GM10266 (cell line): ENCODE measurements at regions not wholly inside any gene's neighbourhood (a gene's known extent, or its start where the extent isn't known, plus 50 kb on each side); places are given as distances from the start of the nearest gene placed in this dataset.
A peak's percentile ranks its signal among the peaks of the same experiment; 100 is the strongest.

Experiments used
- DNase-seq: peaks from one replicate; pipeline ENCODE4 v3.0.0; 2012; ENCODE audit errors: extremely low spot score
- TF ChIP-seq, protein P1 (sequence below): IDR thresholded peaks from 2 replicates; pipeline ENCODE4 v1.5.1; 2012; ENCODE audit warnings: mild to moderate bottlenecking, low read depth; ENCODE audit not compliant: control insufficient read depth, insufficient read depth; ENCODE audit errors: missing control alignments

DNA sequence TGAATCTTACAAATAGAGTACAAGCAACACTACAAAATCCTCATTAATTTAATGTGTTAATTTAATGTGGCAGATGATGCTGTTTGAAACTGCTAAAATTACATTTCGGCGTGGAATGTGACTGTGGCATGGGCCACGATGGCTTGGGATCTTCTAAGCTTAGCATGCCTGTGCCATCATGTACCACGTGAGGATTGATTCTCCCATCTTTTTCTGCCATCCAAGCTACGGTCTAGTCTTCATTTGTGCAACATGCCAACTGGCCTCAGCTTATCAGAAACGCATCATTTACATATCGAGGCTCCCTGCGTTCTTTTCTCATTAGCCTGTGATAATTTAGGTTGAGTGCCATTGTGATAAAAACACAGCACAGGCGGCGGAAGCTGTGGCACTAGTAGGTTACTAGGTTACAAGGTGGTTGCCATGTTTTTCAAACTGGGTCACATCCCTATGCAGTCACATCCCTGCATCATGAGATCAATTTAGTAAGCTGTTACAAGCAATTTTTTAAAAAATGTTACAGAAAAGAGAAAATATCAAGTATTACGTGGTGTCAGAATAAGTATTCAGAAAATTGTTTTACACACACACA lies 189.9 kb upstream of the RBPJ start:
- TF ChIP-seq, protein P1, sequence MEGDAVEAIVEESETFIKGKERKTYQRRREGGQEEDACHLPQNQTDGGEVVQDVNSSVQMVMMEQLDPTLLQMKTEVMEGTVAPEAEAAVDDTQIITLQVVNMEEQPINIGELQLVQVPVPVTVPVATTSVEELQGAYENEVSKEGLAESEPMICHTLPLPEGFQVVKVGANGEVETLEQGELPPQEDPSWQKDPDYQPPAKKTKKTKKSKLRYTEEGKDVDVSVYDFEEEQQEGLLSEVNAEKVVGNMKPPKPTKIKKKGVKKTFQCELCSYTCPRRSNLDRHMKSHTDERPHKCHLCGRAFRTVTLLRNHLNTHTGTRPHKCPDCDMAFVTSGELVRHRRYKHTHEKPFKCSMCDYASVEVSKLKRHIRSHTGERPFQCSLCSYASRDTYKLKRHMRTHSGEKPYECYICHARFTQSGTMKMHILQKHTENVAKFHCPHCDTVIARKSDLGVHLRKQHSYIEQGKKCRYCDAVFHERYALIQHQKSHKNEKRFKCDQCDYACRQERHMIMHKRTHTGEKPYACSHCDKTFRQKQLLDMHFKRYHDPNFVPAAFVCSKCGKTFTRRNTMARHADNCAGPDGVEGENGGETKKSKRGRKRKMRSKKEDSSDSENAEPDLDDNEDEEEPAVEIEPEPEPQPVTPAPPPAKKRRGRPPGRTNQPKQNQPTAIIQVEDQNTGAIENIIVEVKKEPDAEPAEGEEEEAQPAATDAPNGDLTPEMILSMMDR = no peak
- DNase-seq = no peak

DNA sequence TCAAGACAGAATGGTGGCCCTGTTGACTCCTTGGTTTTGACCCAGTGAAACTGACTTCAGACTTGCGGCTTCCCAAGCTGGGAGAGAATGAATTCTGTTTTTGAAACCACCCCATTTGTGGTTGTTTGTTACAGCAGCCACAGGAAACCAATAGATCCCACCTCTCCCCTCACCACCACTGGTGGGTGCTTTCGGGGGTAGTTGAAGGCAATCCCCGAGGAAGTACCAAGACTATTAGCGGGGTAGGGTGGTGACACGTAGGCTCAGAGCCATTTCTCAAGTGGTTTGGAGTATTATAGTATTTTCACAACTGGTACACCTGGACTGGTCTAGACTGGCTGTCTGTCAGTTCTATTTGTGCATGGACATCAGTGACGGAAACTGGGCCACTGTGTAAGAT lies 189.1 kb upstream of the RBPJ start:
- TF ChIP-seq, protein P1 = no peak
- DNase-seq = peak; percentile 28

DNA sequence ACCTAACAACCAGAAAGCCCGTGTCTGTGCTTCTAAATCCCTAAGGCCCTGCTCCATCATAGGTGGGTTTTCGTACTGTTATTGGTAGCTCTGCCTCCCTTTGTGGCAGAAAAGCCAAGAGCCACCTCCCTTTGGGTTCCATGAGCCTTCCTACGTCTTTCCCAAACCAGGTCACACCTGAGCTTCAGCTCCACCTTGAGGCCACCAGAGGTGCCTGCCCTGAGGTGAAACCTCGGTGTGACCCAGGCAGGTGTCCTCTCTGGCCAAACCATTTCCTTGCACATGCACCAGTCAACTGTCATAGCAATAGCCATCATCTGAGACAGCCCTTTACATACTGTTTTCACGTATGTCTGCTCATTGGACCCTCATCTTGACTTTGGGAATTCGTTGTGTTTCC lies 188.0 kb upstream of the RBPJ start:
- DNase-seq = peak; percentile 8
- TF ChIP-seq, protein P1 = peak; percentile 46

DNA sequence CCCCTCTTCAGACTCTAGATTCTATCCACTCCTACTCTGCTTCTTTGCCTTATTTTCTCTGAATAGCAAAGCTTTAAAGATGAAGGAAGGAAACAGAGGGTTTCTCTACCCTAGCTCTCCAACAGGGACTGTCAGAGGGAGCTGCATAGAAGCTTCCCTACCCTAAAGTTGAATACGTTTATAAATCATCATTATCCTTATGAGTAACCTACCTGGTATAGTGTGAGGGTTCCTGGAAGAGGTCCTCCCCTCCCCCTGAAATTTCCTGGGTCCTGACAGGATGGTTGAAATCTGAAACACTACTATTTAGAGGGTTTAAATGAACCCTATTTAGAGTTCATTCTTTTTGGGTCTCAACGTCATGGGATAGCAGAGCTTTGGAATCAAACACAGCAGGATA lies 187.0 kb upstream of the RBPJ start:
- TF ChIP-seq, protein P1 = no peak
- DNase-seq = no peak

DNA sequence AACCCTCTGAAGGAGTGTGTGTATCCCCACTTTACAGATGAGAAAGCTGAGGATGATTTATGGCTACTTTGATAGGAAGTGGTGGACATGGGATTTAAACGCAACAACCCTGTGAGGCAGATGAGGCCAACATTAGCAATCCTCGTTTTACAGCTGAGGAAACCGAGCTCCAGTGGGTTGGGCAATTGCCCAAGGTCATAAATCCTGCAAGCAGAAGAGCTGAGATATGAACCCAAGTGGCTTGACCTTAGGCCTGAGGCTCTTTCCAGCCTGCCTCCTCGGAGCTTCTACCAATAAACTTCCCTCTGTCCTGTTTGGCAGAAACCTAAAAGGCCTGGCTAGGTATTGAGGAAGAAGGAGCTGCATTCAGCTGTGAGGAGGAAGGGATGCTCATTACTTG lies 185.5 kb upstream of the RBPJ start:
- DNase-seq = no peak
- TF ChIP-seq, protein P1 = no peak

DNA sequence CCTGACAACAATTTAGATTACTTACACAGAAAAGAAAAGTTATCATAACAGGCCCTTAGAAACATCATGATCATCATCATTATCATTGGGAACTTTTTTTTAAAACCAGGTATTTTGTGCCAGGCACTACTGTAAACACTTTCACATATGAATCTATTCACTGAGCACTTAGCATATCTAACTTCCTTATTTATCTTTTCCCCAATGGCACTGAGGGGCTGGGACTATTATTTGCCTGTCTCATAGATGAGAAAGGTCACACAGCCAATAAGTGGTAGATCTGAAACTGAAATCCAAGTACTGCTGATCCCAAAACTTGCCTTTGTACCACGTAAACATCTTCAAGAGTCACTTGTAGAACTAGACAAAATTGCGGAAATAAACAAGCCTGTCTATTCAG lies 184.2 kb upstream of the RBPJ start:
- TF ChIP-seq, protein P1 = no peak
- no peak for DNase-seq

DNA sequence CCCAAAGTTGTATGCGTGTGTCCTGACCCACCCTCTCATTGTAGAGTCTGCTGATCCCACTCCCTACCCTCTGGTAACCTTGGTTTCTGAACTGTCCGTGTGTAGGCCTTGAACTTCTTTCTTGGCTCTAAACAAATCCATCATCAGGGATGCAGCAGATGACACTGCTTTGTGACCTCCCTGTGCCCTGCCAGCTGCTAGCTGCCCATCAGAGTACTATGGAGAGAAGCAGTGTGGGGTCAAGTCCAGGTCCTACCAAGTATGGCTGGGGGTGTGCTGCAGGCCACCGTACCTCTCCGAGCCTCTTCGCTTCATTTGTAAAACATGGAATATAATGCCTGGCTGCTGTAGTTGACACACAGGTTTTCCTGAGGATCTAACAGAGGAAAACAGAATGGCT lies 183.5 kb upstream of the RBPJ start:
- DNase-seq = no peak
- TF ChIP-seq, protein P1 = no peak
